GM23248 (cell line): ENCODE measurements at regions not wholly inside any gene's neighbourhood (a gene's known extent, or its start where the extent isn't known, plus 50 kb on each side); places are given as distances from the start of the nearest gene placed in this dataset.

Experiments
- DNase-seq: peaks from one replicate; pipeline ENCODE4 v3.0.0-alpha.2; 2015
- H2AFZ ChIP-seq: fragments of 200-600 bp; sonication (generic); 2 replicates; pipeline ENCODE4 v1.6.1; 2016; ENCODE audit warnings: antibody characterized with exemption
- H3F3A ChIP-seq: fragments of 200-600 bp; sonication (generic); 2 replicates; pipeline ENCODE4 v1.6.1; 2016; ENCODE audit warnings: mild to moderate bottlenecking, antibody characterized with exemption, mixed run types; ENCODE audit not compliant: insufficient read depth
- H3K27ac ChIP-seq: fragments of 200-600 bp; sonication (generic); 2 replicates; pipeline ENCODE4 v1.5.1; 2016; ENCODE audit warnings: mild to moderate bottlenecking
- H3K27me3 ChIP-seq: fragments of 200-600 bp; sonication (generic); replicated peaks from 2 replicates; pipeline ENCODE4 v1.6.1; 2016; ENCODE audit warnings: mild to moderate bottlenecking; ENCODE audit not compliant: insufficient read depth
- H3K36me3 ChIP-seq: fragments of 200-600 bp; sonication (generic); 2 replicates; pipeline ENCODE4 v1.6.1; 2016; ENCODE audit warnings: low read depth, mild to moderate bottlenecking
- H3K4me1 ChIP-seq: fragments of 200-600 bp; sonication (generic); 2 replicates; pipeline ENCODE4 v1.6.1; 2016; ENCODE audit warnings: mild to moderate bottlenecking; ENCODE audit not compliant: insufficient read depth
- H3K4me2 ChIP-seq: fragments of 200-600 bp; sonication (generic); one replicate; pipeline ENCODE4 v1.6.1; 2016; ENCODE audit warnings: mild to moderate bottlenecking; ENCODE audit not compliant: unreplicated experiment
- H3K4me3 ChIP-seq: fragments of 200-600 bp; sonication (generic); 2 replicates; pipeline ENCODE4 v1.5.1; 2016; ENCODE audit warnings: mild to moderate bottlenecking
- H3K79me2 ChIP-seq: fragments of 200-600 bp; sonication (generic); 2 replicates; pipeline ENCODE4 v1.6.1; 2016; ENCODE audit warnings: mild to moderate bottlenecking; ENCODE audit not compliant: insufficient read depth
- H3K9ac ChIP-seq: fragments of 200-600 bp; sonication (generic); 2 replicates; pipeline ENCODE4 v1.6.1; 2016; ENCODE audit warnings: mild to moderate bottlenecking
- H3K9me2 ChIP-seq: fragments of 200-600 bp; sonication (generic); 2 replicates; pipeline ENCODE4 v1.6.1; 2016; ENCODE audit warnings: mixed run types, mild to moderate bottlenecking, moderate library complexity; ENCODE audit not compliant: insufficient read depth
- H3K9me3 ChIP-seq: fragments of 200-600 bp; sonication (generic); one replicate; pipeline ENCODE4 v1.6.1; 2017; ENCODE audit warnings: low read depth
- H4K20me1 ChIP-seq: fragments of 200-600 bp; sonication (generic); 2 replicates; pipeline ENCODE4 v1.6.0; 2016; ENCODE audit not compliant: insufficient read depth
- EZH2 ChIP-seq: fragments of 200-600 bp; sonication (generic); IDR thresholded peaks from 2 replicates; pipeline ENCODE4 v1.6.1; 2018; ENCODE audit warnings: antibody characterized with exemption, mild to moderate bottlenecking; ENCODE audit not compliant: insufficient read depth, poor library complexity, severe bottlenecking
- EZH2phosphoT487 ChIP-seq: fragments of 200-600 bp; sonication (generic); IDR thresholded peaks from 2 replicates; pipeline ENCODE4 v1.6.1; 2018; ENCODE audit warnings: antibody characterized with exemption, moderate library complexity, mild to moderate bottlenecking, low read depth; ENCODE audit not compliant: insufficient read depth
- WGBS, 2 experiments: methylation state at CpG; one replicate each; pipeline ENCODE4 v1.1.6; 2015 to 2017; ENCODE audit warnings: low lambda C conversion rate in 2 of 2, low coverage in 1 of 2; ENCODE audit errors: missing lambda C conversion rate in 2 of 2; 5-methylcytosine and 5-hydroxymethylcytosine counted together
- in situ Hi-C: fragments of 300-500 bp; cut with MboI; formaldehyde crosslinking; loops from 2 replicates; pipeline ENCODE4 v1.15.0; 2020

DNA sequence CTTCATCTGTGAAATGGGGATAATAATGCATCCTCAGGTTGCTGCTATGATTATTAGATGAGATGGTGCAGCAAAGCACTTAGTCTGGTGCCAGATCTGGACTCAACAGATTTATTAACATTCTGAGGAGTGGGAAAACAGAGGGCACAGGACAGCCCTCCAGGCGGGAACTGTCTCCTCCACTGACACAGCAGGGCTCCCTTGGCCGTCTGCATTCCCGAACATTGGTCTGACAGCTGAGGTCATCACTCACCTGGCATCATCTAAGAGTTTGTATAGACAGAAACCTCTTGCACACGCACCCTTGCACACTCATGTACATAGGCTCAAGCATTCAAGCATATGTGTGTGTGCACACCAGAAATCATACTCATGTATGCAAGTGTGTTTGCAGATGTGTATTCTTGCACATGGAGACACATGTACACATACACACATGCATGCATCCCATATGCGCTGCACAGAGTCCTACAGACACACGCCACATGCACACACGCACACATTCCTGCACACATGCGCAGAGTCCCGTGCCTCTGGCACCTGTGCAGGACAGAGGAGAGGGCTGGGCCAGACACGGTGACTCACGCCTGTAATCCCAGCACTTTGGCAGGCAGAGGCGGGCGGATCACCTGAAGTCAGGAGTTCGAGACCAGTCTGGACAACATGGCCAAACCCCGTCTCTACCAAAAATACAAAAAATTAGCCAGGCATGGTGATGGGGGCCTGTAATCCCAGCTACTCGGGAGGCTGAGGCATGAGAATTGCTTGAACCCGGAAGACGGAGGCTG, 173.3 kb upstream of the GLI2 start:
- Histone ChIP-seq H3F3A (peaks cover 28% of the 10 kb centered on the region), H3K4me2 (no peak overlapping the region), H3K27ac (no peak overlapping the region), H3K9me2 (no peaks in the 10 kb centered on the region), H2AFZ (no peak overlapping the region), H3K4me3 (no peak overlapping the region), H3K4me1 (peaks cover 27% of the 10 kb centered on the region), H3K36me3 (no peaks in the 10 kb centered on the region), H3K79me2 (no peaks in the 10 kb centered on the region), H3K9me3 (no peaks in the 10 kb centered on the region), H3K27me3 (no peaks in the 10 kb centered on the region), H4K20me1 (no peaks in the 10 kb centered on the region), H3K9ac (no peak overlapping the region)
- WGBS, 2 experiments: 92 to 94% methylated on average over 18 of the region's 18 CpGs
- no peak for DNase-seq
- in situ Hi-C loops: no loop called here
- TF ChIP-seq EZH2 (no peak), EZH2phosphoT487 (no peak)

DNA sequence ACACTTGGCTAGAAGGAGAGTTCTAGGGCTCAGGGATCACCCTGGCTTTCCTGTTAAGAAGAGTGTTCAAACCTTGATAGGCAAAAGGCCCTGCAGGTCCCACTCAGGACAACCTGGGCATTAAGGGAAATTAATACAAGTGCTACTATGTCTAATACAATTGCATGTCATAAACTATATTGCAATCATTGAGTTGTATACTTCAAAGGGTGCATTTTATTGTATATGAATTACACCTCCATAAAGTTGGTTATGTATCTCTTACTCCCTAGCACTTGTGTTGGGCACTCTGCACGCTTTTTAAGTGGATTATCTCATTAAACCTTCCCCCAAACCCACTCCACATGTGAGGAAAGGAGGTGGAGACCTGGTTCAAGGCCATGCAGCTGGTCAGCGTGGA, 172.1 kb upstream of the GLI2 start:
- in situ Hi-C loops: no loop called here
- H3K27me3 ChIP-seq: no peaks in the 10 kb centered on the region
- H3K79me2 ChIP-seq: no peaks in the 10 kb centered on the region
- TF ChIP-seq EZH2 (no peak), EZH2phosphoT487 (no peak)
- no peak overlapping the region for H3K27ac ChIP-seq
- peaks cover 25% of the 10 kb centered on the region for H3K4me1 ChIP-seq
- no peak overlapping the region for H3K9ac ChIP-seq
- H4K20me1 ChIP-seq: no peaks in the 10 kb centered on the region
- peaks cover 20% of the 10 kb centered on the region for H3F3A ChIP-seq
- H3K36me3 ChIP-seq: no peaks in the 10 kb centered on the region
- 86 to 94% methylated on average over 2 of the region's 2 CpGs for WGBS, 2 experiments
- H3K4me3 ChIP-seq: no peak overlapping the region
- H2AFZ ChIP-seq: no peak overlapping the region
- no peak overlapping the region for H3K4me2 ChIP-seq
- H3K9me3 ChIP-seq: no peaks in the 10 kb centered on the region
- no peaks in the 10 kb centered on the region for H3K9me2 ChIP-seq
- DNase-seq: no peak

DNA sequence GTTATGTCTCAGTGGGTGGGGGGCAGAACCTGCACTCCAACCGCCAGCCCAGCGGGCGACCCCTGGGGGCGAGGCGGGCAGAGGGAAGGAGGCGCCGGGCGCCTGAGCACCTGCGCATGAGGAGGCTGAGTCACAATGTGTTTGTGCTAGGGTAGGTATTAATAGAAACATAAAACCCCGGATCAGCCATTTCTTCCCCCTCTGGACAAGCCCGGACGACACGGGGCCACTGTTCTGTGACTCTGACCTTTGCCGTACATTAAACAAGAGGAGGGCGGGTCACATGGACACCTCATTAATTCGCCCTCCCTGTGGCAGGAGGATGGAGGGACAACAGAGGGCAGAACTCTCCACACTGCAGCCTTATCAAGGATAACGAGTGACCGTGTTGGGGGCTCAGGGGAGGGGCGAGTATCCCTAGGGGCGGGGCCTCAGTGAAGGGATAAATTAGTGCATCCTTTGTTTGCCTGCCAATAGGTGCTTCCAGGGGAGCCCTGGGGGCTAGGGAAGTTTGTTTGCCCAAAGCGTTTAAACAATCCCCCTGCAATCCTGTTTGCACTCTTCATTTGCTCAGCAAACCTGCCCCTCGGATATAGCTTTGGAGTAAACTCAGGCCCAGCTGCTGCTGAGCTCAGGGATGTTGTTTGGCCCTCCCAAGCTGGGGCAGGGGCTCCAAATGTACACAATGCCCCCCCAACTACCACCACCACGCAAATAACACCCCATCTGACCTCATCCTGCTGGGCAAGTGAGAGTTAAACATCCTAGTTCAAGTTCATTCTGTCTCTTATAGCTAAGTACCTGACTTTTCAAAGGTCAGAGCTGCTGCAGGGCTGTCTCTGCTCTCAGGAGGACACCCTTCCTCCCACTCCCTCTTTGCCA, 171.2 kb upstream of the GLI2 start:
- H3K36me3 ChIP-seq: no peaks in the 10 kb centered on the region
- no peaks in the 10 kb centered on the region for H3K79me2 ChIP-seq
- in situ Hi-C loops: no loop called here
- no peak overlapping the region for H3K4me3 ChIP-seq
- TF ChIP-seq EZH2 (no peak), EZH2phosphoT487 (no peak)
- peaks cover 19% of the 10 kb centered on the region for H3K4me1 ChIP-seq
- no peaks in the 10 kb centered on the region for H4K20me1 ChIP-seq
- no peak for DNase-seq
- 74% methylated on average over 22 to 23 of the region's 23 CpGs for WGBS, 2 experiments
- no peak overlapping the region for H2AFZ ChIP-seq
- H3K27me3 ChIP-seq: no peaks in the 10 kb centered on the region
- no peaks in the 10 kb centered on the region for H3K9me3 ChIP-seq
- no peak overlapping the region for H3K4me2 ChIP-seq
- peaks cover 13% of the 10 kb centered on the region for H3F3A ChIP-seq
- H3K9me2 ChIP-seq: no peaks in the 10 kb centered on the region
- H3K27ac ChIP-seq: no peak overlapping the region
- H3K9ac ChIP-seq: no peak overlapping the region

DNA sequence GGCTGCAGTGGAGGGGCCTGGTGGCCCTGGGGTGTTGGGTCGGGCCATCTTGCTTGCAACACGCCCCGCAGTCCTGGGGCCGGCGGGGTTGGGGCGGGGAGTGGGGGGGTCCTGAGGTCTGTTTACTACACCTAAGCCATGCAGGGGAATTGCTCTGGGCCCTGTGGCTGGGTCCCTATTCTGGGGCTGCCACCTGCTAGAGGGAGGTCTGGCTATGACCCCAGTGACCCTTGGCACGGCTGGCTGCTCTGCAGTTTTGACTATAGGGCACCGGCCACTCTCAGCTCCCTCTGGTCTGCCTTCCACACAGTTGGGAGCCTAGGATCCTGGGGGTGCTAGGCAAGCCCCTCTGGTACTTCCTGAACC, 170.6 kb upstream of the GLI2 start:
- H3K4me2 ChIP-seq: no peak overlapping the region
- DNase-seq: no peak
- no peaks in the 10 kb centered on the region for H3K9me2 ChIP-seq
- in situ Hi-C loops: no loop called here
- H3K9ac ChIP-seq: no peak overlapping the region
- H3K79me2 ChIP-seq: no peaks in the 10 kb centered on the region
- TF ChIP-seq EZH2 (no peak), EZH2phosphoT487 (no peak)
- no peaks in the 10 kb centered on the region for H3K36me3 ChIP-seq
- H3F3A ChIP-seq: peaks cover 8% of the 10 kb centered on the region
- peaks cover 13% of the 10 kb centered on the region for H3K4me1 ChIP-seq
- H2AFZ ChIP-seq: no peak overlapping the region
- 91 to 93% methylated on average over 5 to 8 of the region's 8 CpGs for WGBS, 2 experiments
- H4K20me1 ChIP-seq: no peaks in the 10 kb centered on the region
- no peaks in the 10 kb centered on the region for H3K27me3 ChIP-seq
- no peak overlapping the region for H3K4me3 ChIP-seq
- no peak overlapping the region for H3K27ac ChIP-seq
- no peaks in the 10 kb centered on the region for H3K9me3 ChIP-seq
